HL-60 (cell line): ENCODE measurements at regions not wholly inside any gene's neighbourhood (a gene's known extent, or its start where the extent isn't known, plus 50 kb on each side); places are given as distances from the start of the nearest gene placed in this dataset.

Source experiments
- POLR2AphosphoS5 ChIP-seq: IDR thresholded peaks from 2 replicates; pipeline ENCODE4 v1.6.1; 2012; ENCODE audit warnings: low read depth
- SPI1 ChIP-seq: IDR thresholded peaks from 2 replicates; pipeline ENCODE4 v1.6.1; 2012; ENCODE audit warnings: low read depth, mild to moderate bottlenecking, borderline replicate concordance
- TF ChIP-seq, protein P1 (sequence below): IDR thresholded peaks from one replicate; pipeline ENCODE4 v1.5.1; 2011; ENCODE audit warnings: low read length, control low read depth, inconsistent platforms; ENCODE audit not compliant: insufficient read depth
- TF ChIP-seq, protein P2 (sequence below): IDR thresholded peaks from 2 replicates; pipeline ENCODE4 v1.6.1; 2012; ENCODE audit warnings: low read depth; ENCODE audit not compliant: insufficient replicate concordance

- no peak for TF ChIP-seq POLR2AphosphoS5
- TF ChIP-seq, protein P1, sequence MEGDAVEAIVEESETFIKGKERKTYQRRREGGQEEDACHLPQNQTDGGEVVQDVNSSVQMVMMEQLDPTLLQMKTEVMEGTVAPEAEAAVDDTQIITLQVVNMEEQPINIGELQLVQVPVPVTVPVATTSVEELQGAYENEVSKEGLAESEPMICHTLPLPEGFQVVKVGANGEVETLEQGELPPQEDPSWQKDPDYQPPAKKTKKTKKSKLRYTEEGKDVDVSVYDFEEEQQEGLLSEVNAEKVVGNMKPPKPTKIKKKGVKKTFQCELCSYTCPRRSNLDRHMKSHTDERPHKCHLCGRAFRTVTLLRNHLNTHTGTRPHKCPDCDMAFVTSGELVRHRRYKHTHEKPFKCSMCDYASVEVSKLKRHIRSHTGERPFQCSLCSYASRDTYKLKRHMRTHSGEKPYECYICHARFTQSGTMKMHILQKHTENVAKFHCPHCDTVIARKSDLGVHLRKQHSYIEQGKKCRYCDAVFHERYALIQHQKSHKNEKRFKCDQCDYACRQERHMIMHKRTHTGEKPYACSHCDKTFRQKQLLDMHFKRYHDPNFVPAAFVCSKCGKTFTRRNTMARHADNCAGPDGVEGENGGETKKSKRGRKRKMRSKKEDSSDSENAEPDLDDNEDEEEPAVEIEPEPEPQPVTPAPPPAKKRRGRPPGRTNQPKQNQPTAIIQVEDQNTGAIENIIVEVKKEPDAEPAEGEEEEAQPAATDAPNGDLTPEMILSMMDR, result no peak
- TF ChIP-seq SPI1, result no peak
- TF ChIP-seq, protein P2, sequence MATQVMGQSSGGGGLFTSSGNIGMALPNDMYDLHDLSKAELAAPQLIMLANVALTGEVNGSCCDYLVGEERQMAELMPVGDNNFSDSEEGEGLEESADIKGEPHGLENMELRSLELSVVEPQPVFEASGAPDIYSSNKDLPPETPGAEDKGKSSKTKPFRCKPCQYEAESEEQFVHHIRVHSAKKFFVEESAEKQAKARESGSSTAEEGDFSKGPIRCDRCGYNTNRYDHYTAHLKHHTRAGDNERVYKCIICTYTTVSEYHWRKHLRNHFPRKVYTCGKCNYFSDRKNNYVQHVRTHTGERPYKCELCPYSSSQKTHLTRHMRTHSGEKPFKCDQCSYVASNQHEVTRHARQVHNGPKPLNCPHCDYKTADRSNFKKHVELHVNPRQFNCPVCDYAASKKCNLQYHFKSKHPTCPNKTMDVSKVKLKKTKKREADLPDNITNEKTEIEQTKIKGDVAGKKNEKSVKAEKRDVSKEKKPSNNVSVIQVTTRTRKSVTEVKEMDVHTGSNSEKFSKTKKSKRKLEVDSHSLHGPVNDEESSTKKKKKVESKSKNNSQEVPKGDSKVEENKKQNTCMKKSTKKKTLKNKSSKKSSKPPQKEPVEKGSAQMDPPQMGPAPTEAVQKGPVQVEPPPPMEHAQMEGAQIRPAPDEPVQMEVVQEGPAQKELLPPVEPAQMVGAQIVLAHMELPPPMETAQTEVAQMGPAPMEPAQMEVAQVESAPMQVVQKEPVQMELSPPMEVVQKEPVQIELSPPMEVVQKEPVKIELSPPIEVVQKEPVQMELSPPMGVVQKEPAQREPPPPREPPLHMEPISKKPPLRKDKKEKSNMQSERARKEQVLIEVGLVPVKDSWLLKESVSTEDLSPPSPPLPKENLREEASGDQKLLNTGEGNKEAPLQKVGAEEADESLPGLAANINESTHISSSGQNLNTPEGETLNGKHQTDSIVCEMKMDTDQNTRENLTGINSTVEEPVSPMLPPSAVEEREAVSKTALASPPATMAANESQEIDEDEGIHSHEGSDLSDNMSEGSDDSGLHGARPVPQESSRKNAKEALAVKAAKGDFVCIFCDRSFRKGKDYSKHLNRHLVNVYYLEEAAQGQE, result no peak
These were observed 195.7 kb downstream of the ZIC4 start for GRCh38 chr3:147210676-147211075.
